Skin of body (tissue), 1 donor: ENCODE measurements at regions not wholly inside any gene's neighbourhood (a gene's known extent, or its start where the extent isn't known, plus 50 kb on each side); places are given as distances from the start of the nearest gene placed in this dataset.

Source experiments
- DNase-seq: peaks from one replicate; lab custom pipeline; 2025; lab: John Stamatoyannopoulos, UW

DNA sequence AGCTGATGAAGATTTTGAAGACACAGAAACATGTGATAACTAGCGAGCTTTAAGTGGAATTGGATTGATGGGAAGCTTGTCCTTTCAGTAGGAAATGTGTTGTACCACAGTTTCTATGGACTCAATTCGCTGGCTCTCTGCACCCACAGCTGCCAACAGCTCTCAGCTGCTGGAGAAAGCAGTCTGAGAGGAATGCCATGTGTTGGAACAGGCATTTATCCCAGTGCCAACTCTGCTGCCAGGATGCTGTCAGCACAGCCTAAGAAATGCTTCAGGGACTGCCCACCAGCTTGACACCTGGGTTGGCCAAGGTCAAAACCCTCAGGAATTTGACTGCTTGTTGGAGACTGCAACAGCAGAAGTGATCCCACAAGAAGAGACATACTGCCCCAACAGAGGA lies 193.0 kb upstream of the THSD7B start:
- no peak for DNase-seq

DNA sequence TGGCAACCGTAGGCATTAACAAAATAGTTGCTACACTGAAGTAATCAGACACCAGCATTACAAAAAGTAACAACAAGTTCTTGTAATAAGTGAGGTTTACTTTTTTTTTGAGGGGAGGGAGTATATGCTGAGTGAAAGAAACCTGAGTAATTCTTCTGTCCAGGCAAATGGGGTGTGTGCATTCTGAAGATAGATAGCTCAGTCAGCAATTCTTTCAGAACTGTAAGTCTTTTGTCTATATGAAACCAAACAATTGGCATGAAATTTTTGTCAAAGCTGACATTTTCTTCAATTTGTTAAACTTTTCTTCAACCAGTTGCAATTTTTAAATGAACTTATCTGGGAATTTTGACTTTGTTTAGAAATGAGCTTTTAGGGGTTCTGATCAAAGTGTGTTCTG lies 208.1 kb upstream of the THSD7B start:
- DNase-seq: no peak

DNA sequence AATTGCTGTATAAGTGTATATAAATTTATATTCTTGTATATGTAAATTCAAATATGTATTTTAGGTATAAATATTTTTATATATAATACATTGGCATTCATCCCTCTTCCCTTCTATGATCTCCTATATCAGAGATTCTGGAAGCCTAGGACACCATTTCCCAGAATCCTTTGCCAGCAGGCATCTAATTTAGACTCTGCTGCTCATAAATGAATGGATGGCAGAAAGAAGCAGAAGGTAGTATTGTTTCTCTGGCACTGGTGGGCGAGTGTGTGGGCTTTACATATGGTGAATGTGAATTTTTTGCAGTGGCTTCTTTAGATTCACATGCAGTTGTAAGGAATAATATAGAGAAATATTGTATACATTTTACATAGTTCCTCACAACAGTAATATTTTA lies 215.2 kb upstream of the THSD7B start:
- no peak for DNase-seq

DNA sequence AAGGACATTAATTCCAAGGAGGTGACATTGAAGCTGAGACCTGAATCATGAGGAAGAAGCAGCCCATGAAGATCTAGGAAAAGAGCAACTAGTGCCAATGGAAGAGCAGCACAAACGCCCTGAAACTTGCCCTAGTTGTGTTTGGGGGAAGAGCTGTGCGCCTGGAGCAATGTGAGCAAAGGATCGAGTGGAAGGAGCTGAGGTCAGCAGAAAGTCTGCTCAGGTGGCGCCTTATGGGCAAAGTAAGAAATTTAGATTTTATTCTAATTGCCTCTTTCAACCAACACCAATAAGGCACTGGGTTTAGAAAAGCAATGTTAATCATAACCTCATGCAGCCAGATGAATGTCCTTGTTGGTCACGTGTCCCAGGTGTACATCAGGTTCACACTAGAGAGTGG lies 226.0 kb upstream of the THSD7B start:
- no peak for DNase-seq

DNA sequence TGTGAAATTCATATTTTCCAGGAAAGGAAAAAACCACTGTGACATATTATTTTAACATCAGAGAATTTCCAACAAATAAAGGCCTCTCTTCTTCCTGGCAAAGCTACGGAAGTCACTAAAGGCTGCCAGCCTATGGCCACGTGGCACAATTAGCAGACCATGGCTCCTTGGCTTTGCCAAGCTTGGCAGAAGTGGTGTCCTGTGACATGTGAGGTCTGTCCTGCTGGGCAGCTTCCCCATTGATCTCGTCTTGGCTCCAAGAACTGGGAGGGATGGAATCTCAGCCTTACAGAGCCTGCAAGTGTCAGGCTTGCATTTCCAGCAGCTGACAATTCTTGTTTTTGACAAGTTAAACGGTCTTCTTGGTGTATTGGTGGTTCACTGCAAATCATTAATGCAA lies 226.9 kb upstream of the THSD7B start:
- no peak for DNase-seq

GRCh38 chr2:136534811-136535210 lies 230.5 kb upstream of the THSD7B start:
- no peak for DNase-seq

GRCh38 chr2:136532171-136532570 lies 233.2 kb upstream of the THSD7B start:
- no peak for DNase-seq

DNA sequence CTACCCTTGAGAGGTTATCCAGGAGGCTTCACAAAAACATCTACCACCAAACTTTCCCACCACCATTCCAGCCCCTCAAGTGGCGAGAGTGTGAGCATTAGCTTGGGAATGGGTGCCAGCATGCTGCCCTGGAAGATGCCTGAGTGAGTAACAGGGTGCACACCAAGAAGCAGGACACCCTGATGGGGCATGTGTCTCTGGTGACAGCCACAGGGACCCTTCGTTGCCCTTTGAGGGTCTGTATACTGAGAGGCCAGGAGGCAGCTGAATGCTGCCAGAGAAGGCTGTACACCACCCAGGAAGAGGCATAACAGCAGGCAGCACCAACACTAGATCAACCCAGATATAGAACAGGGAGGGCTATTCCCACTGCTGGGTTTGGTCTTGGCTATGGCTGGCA lies 233.6 kb upstream of the THSD7B start:
- DNase-seq: no peak

DNA sequence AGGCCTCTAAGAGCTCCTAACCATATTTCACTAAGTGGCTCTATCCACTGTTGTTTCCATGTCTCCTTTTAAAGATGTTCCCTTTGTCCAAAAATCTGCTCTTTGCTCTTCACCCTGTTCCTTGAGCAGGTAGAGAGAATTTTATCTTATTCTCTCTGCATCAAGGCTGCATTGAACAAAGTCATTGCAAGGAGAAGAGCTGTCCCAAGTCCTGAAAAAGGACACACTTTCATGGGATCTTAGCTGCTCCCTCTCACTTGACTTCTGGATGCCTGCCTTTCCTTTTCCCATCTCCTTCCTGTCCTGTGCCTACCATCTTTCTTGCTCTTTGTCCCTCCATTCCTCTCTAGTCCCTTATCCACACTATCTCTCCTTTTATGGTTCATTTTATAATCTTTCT lies 235.2 kb upstream of the THSD7B start:
- no peak for DNase-seq

- DNase-seq: no peak
Observed at GRCh38 chr2:136527560-136527959, 237.8 kb upstream of the THSD7B start.

DNA sequence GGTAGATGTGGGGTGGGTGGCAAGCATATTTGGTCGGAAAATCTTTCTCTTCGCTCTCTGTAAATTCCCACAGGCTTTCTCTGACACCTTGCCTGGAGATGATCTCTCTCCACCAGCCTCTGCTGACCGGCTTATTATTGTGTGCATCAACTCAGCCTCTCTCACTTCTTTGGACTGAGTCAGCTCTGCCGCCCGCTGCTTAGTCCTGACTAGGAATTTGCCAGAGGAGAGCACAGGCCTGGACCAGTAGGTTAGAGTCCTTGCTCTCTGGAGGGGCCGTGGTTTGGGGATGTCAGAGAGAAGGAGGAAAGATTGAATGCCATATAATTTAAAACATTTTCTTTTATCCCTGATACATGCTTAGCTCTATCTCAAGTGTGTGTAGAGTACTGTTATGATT lies 242.6 kb upstream of the THSD7B start:
- no peak for DNase-seq

- DNase-seq: no peak
Observed at GRCh38 chr2:136517716-136518115, 247.6 kb upstream of the THSD7B start.

GRCh38 chr2:136510244-136510643 lies 255.1 kb upstream of the THSD7B start:
- no peak for DNase-seq

GRCh38 chr2:136505462-136505861 lies 259.9 kb upstream of the THSD7B start:
- DNase-seq: no peak

DNA sequence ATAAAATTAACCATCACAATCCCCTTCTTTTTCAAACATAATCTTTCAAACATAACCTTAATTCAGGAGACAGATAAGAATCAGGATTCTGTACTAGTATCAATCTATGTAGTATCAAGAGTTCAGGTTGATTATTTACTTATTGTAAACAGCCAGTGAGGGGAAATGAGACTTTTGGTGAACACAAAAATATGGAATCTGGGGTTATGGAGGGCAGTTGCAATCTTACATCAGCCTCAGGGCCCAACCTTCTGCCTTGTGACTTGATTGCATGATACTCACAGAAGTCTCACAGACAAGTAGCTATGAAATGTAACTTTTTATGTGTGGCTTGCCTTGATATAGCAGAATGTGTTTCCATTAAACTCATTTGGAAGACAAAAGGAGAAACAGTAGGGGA lies 262.7 kb upstream of the THSD7B start:
- no peak for DNase-seq

DNA sequence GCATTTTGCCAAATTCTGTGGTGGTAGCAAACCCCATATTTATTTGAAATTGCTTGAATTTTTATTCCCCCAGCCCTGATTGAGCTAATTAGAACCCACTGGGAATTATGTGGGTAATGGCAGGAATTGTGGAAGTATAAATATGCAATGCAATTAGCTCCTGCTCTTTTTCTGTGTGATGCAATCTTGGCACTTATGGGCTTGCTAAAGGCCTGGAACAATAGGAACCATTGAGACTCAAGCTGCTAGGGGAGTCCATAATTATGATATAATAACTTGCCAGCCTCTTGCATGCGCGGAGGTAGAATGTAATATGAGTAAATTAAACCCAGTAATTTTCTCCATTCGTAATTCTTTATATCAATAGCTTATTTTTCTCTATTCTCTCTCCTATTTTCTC lies 267.6 kb upstream of the THSD7B start:
- no peak for DNase-seq

- no peak for DNase-seq
Observed at GRCh38 chr2:136496966-136497365, 268.4 kb upstream of the THSD7B start.

GRCh38 chr2:136495636-136496035 lies 269.7 kb upstream of the THSD7B start:
- no peak for DNase-seq

- DNase-seq: no peak
Observed at GRCh38 chr2:136492901-136493300, 272.4 kb upstream of the THSD7B start.

GRCh38 chr2:136490100-136490499 lies 275.2 kb upstream of the THSD7B start:
- DNase-seq: no peak

DNA sequence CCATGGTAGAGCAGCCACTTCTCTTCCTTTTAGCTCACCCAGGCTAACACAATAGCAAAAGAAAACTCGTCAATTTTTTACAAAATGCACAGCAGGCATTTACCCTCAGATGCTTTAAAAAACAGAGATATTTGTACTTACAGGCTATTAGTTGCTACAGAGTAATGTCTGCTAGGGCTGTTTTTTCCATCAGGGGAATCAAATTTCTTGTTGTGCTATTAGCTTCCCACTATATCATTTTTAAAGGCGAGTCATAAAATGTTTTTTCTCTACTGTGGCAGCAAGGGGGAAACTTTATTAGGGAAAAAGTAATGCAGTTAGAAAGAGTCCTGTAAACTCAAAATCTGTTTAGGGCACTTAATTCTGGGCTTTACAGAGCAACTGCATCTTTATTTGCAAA lies 277.9 kb upstream of the THSD7B start:
- no peak for DNase-seq

DNA sequence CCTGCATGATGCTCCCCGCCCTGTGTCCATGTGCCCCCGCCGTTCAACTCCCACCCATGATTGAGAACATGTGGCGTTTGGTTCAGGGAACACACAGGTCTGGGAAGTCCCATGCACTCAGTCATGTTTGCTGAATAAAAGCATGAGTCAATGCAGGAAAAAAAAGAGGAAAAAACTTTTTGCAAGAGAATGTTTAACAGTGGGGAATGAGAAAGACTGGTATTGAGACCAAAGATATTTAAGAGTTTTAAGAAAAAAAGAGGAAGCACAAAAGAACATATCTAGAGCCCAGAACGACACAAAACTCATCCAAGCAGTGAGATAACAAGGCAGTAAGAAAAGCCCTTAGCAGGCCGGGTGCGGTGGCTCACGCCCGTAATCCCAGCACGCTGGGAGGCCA lies 279.2 kb upstream of the THSD7B start:
- no peak for DNase-seq

DNA sequence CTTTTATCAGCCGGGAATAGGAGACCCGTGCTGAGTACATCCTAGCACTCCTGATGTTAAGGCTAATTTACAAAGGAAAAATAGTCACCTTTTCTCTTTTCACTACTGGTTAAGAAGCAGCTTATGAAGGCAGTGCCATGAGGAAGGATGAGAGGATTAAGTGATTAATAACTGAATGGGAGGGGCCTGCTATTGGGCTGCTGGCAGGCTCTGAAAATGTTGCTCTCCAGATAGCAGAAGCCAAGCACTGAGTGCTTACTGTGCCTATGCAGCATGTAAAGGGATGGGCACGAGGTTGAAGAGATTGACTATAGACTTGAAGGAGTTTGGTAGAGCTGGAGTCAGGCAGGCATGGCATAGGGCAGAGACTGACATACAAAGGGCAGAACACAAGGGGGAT lies 282.4 kb upstream of the THSD7B start:
- DNase-seq: no peak

- DNase-seq: no peak
Observed at GRCh38 chr2:136482006-136482405, 283.3 kb upstream of the THSD7B start.

GRCh38 chr2:136479696-136480095 lies 285.6 kb upstream of the THSD7B start:
- no peak for DNase-seq
